ENCODE measurements at regions not wholly inside any gene's neighbourhood (a gene's known extent, or its start where the extent isn't known, plus 50 kb on each side); places are given as distances from the start of the nearest gene placed in this dataset.

DNA sequence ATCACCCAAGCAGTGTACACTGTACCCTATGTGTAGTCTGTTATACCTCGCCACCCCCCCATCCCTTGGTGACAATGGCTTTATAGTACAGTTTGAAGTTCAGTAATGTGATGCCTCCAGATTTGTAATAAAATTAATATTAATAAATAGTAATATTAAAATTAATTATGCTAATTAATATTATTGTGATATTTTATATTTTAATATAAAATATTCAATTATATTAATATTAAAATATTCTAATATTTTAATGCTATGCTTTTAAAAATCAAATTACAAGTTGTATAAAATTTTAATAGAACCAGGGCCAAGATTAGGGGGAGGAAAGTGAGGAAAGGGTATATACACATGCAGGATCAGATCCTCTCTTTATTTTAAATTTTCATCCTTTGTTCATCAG is 147.7 kb upstream of the MAP3K1 start:
- no peak for TF ChIP-seq POLR2A (IDR thresholded peaks at IDR 0.05)
- TF ChIP-seq, protein P1, sequence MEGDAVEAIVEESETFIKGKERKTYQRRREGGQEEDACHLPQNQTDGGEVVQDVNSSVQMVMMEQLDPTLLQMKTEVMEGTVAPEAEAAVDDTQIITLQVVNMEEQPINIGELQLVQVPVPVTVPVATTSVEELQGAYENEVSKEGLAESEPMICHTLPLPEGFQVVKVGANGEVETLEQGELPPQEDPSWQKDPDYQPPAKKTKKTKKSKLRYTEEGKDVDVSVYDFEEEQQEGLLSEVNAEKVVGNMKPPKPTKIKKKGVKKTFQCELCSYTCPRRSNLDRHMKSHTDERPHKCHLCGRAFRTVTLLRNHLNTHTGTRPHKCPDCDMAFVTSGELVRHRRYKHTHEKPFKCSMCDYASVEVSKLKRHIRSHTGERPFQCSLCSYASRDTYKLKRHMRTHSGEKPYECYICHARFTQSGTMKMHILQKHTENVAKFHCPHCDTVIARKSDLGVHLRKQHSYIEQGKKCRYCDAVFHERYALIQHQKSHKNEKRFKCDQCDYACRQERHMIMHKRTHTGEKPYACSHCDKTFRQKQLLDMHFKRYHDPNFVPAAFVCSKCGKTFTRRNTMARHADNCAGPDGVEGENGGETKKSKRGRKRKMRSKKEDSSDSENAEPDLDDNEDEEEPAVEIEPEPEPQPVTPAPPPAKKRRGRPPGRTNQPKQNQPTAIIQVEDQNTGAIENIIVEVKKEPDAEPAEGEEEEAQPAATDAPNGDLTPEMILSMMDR (IDR thresholded peaks at IDR 0.05), result no peak

All from right lobe of liver (tissue), 4 donors.